ENCODE measurements at regions not wholly inside any gene's neighbourhood (a gene's known extent, or its start where the extent isn't known, plus 50 kb on each side); places are given as distances from the start of the nearest gene placed in this dataset.

DNA sequence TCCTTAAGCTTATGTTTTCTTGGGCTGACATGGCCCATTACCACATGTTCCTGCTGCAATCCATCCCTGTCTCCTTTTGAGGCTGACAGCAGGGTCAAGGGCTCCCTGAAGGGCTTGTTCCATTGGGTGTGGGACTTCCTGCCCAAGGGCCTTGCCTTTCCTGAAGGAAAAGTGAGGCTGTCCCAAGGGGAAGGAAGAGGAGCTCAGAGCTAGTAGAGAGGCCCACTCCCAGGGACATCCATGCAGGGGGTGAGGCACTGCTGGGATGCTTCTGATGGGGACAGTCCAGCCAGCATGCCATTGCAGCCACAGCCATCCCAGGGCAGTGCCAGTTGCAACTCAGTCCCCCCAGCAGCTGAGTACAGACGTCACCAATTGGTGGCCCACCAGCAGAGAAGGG, 138.4 kb upstream of the FOXA2 start:
- Histone ChIP-seq H3K4me3 (ENCODE audit: low read depth in 1 of 3, low read length in 3 of 3) (no peak overlapping the region), H3K4me1 (ENCODE audit: control insufficient read depth in 4 of 4, insufficient read depth in 4 of 4, low read length in 3 of 4) (no peaks in the 10 kb centered on the region), H3K27ac (ENCODE audit: low read depth in 1 of 2, low read length in 2 of 2) (no peak overlapping the region), H3K9ac (ENCODE audit: low read depth in 1 of 2, low read length in 2 of 2) (no peak overlapping the region), H3K36me3 (ENCODE audit: control insufficient read depth in 4 of 4, insufficient read depth in 3 of 4, low read depth in 1 of 4, low read length in 3 of 4) (no peaks in the 10 kb centered on the region), H3K27me3 (ENCODE audit: control insufficient read depth in 4 of 4, insufficient read depth in 4 of 4, low read length in 3 of 4) (no peaks in the 10 kb centered on the region), H3K9me3 (ENCODE audit: control insufficient read depth in 4 of 4, low read length in 3 of 4) (no peaks in the 10 kb centered on the region)
- WGBS = 67% methylated on average over 1 of the region's 1 CpG
- TF ChIP-seq TAF1 (conservative IDR thresholded peaks at IDR 0.05) (no peak), RAD21 (IDR thresholded peaks at IDR 0.05) (no peak)
- no peak for DNase-seq (ENCODE audit: low spot score)

GRCh38 chr20:22723659-22724058, 139.3 kb upstream of the FOXA2 start:
- no peaks in the 10 kb centered on the region for H3K4me1 ChIP-seq (ENCODE audit: control insufficient read depth in 4 of 4, insufficient read depth in 4 of 4, low read length in 3 of 4)
- 55% methylated on average over 2 of the region's 2 CpGs for WGBS
- no peak overlapping the region for H3K9ac ChIP-seq (ENCODE audit: low read depth in 1 of 2, low read length in 2 of 2)
- no peaks in the 10 kb centered on the region for H3K36me3 ChIP-seq (ENCODE audit: control insufficient read depth in 4 of 4, insufficient read depth in 3 of 4, low read depth in 1 of 4, low read length in 3 of 4)
- TF ChIP-seq JUND (IDR thresholded peaks at IDR 0.05) = no peak
- TF ChIP-seq FOXA1 (IDR thresholded peaks at IDR 0.05) = no peak
- TF ChIP-seq NR2F2 (IDR thresholded peaks at IDR 0.05) = no peak
- TF ChIP-seq, protein P1, sequence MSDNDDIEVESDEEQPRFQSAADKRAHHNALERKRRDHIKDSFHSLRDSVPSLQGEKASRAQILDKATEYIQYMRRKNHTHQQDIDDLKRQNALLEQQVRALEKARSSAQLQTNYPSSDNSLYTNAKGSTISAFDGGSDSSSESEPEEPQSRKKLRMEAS (IDR thresholded peaks at IDR 0.05) = no peak
- TF ChIP-seq REST (IDR thresholded peaks at IDR 0.05) = no peak
- no peak for TF ChIP-seq ATF3 (IDR thresholded peaks at IDR 0.05)
- TF ChIP-seq RAD21 (IDR thresholded peaks at IDR 0.05) = no peak
- no peak for TF ChIP-seq HNF4A (conservative IDR thresholded peaks at IDR 0.05)
- no peak for TF ChIP-seq YY1 (IDR thresholded peaks at IDR 0.05)
- no peak for TF ChIP-seq FOXA2 (IDR thresholded peaks at IDR 0.05)
- TF ChIP-seq HNF4G (IDR thresholded peaks at IDR 0.05) = no peak
- TF ChIP-seq, protein P2, sequence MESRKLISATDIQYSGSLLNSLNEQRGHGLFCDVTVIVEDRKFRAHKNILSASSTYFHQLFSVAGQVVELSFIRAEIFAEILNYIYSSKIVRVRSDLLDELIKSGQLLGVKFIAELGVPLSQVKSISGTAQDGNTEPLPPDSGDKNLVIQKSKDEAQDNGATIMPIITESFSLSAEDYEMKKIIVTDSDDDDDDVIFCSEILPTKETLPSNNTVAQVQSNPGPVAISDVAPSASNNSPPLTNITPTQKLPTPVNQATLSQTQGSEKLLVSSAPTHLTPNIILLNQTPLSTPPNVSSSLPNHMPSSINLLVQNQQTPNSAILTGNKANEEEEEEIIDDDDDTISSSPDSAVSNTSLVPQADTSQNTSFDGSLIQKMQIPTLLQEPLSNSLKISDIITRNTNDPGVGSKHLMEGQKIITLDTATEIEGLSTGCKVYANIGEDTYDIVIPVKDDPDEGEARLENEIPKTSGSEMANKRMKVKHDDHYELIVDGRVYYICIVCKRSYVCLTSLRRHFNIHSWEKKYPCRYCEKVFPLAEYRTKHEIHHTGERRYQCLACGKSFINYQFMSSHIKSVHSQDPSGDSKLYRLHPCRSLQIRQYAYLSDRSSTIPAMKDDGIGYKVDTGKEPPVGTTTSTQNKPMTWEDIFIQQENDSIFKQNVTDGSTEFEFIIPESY (IDR thresholded peaks at IDR 0.05) = no peak
- TF ChIP-seq TAF1 (conservative IDR thresholded peaks at IDR 0.05) = no peak
- no peak for TF ChIP-seq SP1 (IDR thresholded peaks at IDR 0.05)
- TF ChIP-seq GABPA (IDR thresholded peaks at IDR 0.05 in 1 of 2, conservative IDR thresholded peaks at IDR 0.05 in 1 of 2) = no peak
- TF ChIP-seq EGR1 (IDR thresholded peaks at IDR 0.05; ENCODE audit: low read depth in 2 of 2) = no peak
- TF ChIP-seq RXRA (IDR thresholded peaks at IDR 0.05) = no peak
- TF ChIP-seq, protein P3, sequence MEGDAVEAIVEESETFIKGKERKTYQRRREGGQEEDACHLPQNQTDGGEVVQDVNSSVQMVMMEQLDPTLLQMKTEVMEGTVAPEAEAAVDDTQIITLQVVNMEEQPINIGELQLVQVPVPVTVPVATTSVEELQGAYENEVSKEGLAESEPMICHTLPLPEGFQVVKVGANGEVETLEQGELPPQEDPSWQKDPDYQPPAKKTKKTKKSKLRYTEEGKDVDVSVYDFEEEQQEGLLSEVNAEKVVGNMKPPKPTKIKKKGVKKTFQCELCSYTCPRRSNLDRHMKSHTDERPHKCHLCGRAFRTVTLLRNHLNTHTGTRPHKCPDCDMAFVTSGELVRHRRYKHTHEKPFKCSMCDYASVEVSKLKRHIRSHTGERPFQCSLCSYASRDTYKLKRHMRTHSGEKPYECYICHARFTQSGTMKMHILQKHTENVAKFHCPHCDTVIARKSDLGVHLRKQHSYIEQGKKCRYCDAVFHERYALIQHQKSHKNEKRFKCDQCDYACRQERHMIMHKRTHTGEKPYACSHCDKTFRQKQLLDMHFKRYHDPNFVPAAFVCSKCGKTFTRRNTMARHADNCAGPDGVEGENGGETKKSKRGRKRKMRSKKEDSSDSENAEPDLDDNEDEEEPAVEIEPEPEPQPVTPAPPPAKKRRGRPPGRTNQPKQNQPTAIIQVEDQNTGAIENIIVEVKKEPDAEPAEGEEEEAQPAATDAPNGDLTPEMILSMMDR (IDR thresholded peaks at IDR 0.05; ENCODE audit: low read depth, low read length, missing input control) = no peak
- no peak overlapping the region for H3K4me3 ChIP-seq (ENCODE audit: low read depth in 1 of 3, low read length in 3 of 3)
- DNase-seq (ENCODE audit: low spot score) = no peak
- H3K27ac ChIP-seq (ENCODE audit: low read depth in 1 of 2, low read length in 2 of 2) = no peak overlapping the region
- no peaks in the 10 kb centered on the region for H3K27me3 ChIP-seq (ENCODE audit: control insufficient read depth in 4 of 4, insufficient read depth in 4 of 4, low read length in 3 of 4)
- H3K9me3 ChIP-seq (ENCODE audit: control insufficient read depth in 4 of 4, low read length in 3 of 4) = no peaks in the 10 kb centered on the region
